Skeletal muscle satellite cell (primary cell): ENCODE measurements at regions not wholly inside any gene's neighbourhood (a gene's known extent, or its start where the extent isn't known, plus 50 kb on each side); places are given as distances from the start of the nearest gene placed in this dataset.

ENCODE experiments used
- H3K27me3 ChIP-seq: 2 replicates; pipeline ENCODE4 v1.7.0; 2013; ENCODE audit warnings: low read length; ENCODE audit not compliant: control insufficient read depth, insufficient read depth
- H3K36me3 ChIP-seq: 2 replicates; pipeline ENCODE4 v1.7.0; 2013; ENCODE audit warnings: mild to moderate bottlenecking, control low read depth, low read length; ENCODE audit not compliant: insufficient read depth
- H3K4me1 ChIP-seq: 2 replicates; pipeline ENCODE4 v1.7.0; 2013; ENCODE audit warnings: low read length; ENCODE audit not compliant: control insufficient read depth, insufficient read depth
- H3K4me2 ChIP-seq: 2 replicates; pipeline ENCODE4 v1.7.0; 2013; ENCODE audit warnings: mild to moderate bottlenecking, low read length
- H3K4me3 ChIP-seq: 2 replicates; pipeline ENCODE4 v1.7.0; 2013; ENCODE audit warnings: low read length
- H3K9ac ChIP-seq: 2 replicates; pipeline ENCODE4 v1.7.0; 2013; ENCODE audit warnings: mild to moderate bottlenecking, low read depth, low read length, moderate library complexity
- H3K9me3 ChIP-seq: replicated peaks from 2 replicates; pipeline ENCODE4 v1.7.0; 2013; ENCODE audit warnings: mild to moderate bottlenecking, control low read depth, low read length

DNA sequence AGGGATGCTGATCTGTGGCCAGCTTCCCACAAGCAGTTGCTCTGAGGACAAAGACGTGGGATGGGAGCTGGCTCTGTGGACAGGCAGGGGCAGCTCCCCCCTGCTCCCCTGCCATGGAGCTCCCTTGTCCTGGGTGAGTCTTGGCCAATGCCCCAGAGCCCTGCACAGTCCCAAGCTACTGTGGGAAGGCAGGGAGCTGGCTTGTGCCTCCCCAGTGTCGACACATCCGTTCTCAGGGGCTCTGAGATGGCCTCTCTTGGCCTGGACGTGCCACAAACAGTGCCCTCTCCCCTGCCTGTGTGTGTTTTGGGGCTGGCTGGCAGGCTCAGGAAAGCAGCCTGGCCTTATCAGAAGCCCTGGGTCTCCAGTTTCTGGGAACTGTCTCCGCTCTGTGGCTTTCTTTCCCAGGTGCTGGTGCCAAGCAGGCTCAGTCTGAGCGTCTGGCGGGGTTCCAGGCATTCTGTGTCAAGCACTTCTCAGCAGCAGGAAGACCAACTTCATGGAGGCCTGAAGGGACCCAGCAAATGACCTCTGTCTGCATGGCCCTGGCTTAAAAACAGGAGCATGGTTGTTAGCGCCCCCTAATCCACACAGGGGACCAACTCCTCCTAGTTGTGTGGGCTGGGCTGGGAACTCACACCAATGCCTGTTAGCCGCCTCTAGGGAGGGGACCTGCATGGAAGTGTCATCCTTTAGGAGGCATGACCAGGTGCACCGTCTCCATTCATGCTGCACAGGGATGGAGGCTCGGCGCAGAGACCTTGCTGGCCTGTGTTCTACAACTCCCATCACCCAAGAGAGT, 375.2 kb downstream of the RPS24 start:
- no peak overlapping the region for H3K4me3 ChIP-seq
- no peak overlapping the region for H3K9ac ChIP-seq
- H3K27me3 ChIP-seq, result peaks cover 45% of the 10 kb centered on the region
- H3K4me1 ChIP-seq, result peaks cover 3% of the 10 kb centered on the region
- no peaks in the 10 kb centered on the region for H3K9me3 ChIP-seq
- H3K4me2 ChIP-seq, result no peak overlapping the region
- no peaks in the 10 kb centered on the region for H3K36me3 ChIP-seq

DNA sequence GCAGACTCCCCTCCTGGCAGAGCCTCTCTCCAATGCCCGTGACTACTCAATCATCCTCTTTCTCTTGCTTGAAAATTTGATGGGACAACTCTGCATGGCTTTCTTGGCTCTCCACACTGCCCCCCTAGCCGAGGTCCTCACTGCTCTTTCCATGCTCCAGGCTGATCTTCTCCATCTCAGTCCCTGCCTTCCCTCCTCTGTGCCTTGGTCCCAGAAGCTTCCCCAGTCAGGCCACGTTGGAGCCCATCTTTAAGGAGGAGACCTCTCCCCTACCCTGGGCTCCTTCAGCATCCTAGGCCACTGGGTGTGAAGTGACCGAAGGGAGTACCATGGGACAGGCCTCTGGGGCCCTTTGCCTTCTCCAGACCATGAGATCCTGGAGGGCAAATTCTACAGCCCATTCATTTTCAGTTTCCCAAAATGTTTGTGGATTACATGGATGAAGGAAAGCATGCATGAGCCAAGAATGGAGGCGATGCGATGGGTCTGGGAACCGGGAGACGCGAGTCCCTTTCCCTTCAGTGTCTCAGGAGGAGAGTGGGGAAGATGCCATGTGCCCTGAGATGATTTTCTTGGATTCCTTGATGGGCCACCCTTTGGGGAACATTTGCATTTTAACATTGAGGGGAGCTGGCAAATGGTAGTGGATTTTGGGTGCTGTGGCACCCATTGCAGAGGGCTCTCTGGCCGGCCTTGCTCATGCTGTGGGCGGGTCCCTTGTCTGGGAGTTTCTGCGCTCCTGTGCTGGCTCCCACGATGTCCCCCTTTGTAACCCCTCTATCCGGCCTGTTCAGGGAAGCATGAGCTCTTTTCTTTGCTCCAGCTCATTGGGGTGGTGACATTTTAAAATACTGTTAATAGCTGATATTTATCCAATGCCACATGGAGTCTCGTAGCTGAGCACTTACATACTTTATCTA, 376.6 kb downstream of the RPS24 start:
- Histone ChIP-seq H3K4me1 (peaks cover 1% of the 10 kb centered on the region), H3K9ac (no peak overlapping the region), H3K27me3 (peaks cover 38% of the 10 kb centered on the region), H3K4me2 (no peak overlapping the region), H3K36me3 (no peaks in the 10 kb centered on the region), H3K9me3 (no peaks in the 10 kb centered on the region), H3K4me3 (no peak overlapping the region)

DNA sequence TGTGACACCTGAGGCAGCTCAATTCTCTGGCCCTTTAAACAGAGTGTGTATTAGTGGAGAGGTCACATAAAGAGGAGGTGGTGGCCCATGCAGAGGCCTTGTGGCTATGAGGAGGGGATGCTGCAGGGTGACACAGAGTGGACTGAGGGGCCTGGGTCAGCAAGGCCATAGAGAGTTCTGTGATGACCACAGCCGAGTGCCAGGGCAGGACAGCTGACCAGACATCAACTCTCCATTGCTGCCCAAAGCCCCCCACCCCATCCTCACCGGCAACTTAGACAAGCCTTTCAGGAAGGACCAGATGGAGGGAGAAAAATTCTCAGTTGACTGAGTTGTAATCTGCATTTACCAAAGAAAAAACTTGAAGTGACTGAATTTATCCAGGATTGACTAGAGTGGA, 378.1 kb downstream of the RPS24 start:
- Histone ChIP-seq H3K36me3 (no peaks in the 10 kb centered on the region), H3K9me3 (no peaks in the 10 kb centered on the region), H3K4me1 (peaks cover 8% of the 10 kb centered on the region), H3K9ac (no peak overlapping the region), H3K4me2 (no peak overlapping the region), H3K4me3 (no peak overlapping the region), H3K27me3 (peaks cover 25% of the 10 kb centered on the region)

DNA sequence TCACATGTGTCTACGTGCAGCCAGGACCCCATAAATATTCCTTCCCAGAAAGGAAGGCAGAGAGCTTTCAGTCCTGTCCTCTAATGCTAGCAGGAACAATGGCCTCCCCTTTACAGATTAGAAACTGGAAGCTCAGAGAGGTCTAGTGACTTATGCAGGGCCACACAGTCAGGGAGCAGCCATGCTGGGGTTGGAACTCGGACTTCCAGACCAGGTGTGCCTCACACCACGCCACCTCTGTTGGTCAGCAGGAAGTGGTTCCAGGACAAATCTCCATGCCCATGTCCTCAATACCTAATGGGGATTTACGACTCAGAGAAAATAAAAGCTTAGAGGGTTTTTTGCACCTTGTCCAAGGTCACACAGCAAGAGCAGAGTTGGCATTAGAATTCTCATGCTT, 378.9 kb downstream of the RPS24 start:
- H3K4me1 ChIP-seq, result peaks cover 12% of the 10 kb centered on the region
- no peak overlapping the region for H3K4me3 ChIP-seq
- no peaks in the 10 kb centered on the region for H3K9me3 ChIP-seq
- H3K36me3 ChIP-seq, result no peaks in the 10 kb centered on the region
- no peak overlapping the region for H3K9ac ChIP-seq
- no peak overlapping the region for H3K4me2 ChIP-seq
- peaks cover 17% of the 10 kb centered on the region for H3K27me3 ChIP-seq

DNA sequence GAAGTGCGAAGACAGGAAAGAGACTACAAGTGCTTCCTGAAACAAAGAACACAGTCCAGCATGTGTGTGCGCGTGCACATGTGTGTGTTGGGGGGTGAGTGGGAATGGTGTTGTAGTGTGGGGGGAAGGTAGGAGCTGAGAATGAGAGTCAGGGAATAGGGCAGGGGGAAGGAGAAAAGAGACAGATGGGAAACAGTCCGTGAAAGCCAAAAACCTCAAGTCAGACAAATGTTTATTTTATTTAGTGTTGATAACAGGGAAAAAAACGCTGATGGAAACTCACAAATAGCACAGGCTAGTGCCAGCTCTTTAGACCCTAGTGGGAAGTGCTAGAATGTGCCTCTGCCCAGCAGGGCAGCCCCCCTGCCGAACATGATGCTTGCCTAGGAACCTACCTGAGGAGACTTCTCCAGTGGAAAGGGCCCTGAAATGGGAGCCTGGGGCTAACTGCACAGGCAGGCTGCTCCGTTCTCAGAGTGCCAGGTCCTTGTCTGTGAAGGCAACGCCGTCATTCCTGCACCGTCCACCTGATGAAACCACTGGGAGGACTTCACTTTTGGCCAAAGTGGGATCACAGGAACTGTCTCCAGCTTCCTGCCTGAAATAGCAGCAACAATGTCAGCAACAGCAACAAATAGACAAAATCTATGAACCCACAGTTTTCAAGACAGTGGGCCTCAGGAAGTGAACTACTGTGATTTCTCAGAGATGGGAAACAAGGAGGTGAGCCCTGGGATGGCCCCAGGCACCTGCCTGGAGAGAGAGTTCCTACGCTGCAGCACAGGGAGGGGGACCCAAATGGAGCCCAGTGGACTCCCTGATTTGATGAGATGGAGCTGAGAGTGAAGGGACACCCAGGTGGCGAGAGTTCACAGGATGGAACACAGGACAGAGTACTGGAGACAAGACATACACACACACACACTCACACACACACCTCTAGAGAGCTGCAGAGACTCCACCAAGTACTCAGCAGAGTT, 379.7 kb downstream of the RPS24 start:
- Histone ChIP-seq H3K9ac (no peak overlapping the region), H3K36me3 (no peaks in the 10 kb centered on the region), H3K9me3 (no peaks in the 10 kb centered on the region), H3K4me2 (no peak overlapping the region), H3K4me3 (no peak overlapping the region), H3K4me1 (peaks cover 12% of the 10 kb centered on the region), H3K27me3 (peaks cover 9% of the 10 kb centered on the region)

DNA sequence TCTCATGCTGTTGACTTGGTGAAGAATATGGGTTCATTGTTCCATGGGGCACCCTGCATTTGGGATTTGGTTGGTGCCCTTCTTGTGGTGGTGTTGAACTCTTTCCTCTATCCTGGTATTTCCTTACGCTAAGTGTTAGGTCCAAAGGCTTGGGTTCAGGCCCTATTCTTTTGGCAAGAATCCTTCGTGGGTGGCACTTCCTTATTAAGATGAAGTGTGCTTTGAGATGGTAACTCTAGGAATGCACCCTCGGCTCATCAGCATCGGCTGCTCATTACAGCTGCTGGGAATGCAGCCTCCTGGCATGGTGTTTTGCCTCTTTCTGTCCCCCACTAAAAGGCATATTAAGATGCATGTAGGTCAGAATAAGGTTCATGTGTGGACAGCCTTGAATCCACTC, 380.7 kb downstream of the RPS24 start:
- no peak overlapping the region for H3K4me3 ChIP-seq
- no peaks in the 10 kb centered on the region for H3K27me3 ChIP-seq
- no peaks in the 10 kb centered on the region for H3K36me3 ChIP-seq
- H3K9me3 ChIP-seq, result no peaks in the 10 kb centered on the region
- no peak overlapping the region for H3K4me2 ChIP-seq
- peaks cover 12% of the 10 kb centered on the region for H3K4me1 ChIP-seq
- no peak overlapping the region for H3K9ac ChIP-seq

DNA sequence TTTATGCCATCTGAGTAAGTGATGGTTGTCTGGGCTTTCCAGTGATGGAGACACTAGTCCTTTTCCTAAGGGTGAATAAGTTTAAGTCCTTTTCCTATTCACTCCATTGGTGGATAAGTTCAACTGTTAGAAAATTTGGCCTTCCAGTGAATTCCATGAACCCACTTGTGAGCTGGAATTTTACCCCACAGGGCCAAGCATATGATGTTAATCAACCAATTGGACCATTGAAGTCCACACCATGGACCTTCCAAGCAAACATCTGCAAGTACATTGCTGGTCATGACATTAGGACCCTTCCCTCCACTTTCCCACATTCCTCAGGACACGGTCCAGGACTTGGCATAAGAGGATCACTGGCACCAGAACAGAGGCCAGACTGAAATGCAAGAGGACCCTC, 381.4 kb downstream of the RPS24 start:
- H3K4me2 ChIP-seq, result no peak overlapping the region
- H3K27me3 ChIP-seq, result no peaks in the 10 kb centered on the region
- H3K36me3 ChIP-seq, result no peaks in the 10 kb centered on the region
- no peaks in the 10 kb centered on the region for H3K9me3 ChIP-seq
- H3K9ac ChIP-seq, result no peak overlapping the region
- H3K4me3 ChIP-seq, result no peak overlapping the region
- peaks cover 12% of the 10 kb centered on the region for H3K4me1 ChIP-seq

DNA sequence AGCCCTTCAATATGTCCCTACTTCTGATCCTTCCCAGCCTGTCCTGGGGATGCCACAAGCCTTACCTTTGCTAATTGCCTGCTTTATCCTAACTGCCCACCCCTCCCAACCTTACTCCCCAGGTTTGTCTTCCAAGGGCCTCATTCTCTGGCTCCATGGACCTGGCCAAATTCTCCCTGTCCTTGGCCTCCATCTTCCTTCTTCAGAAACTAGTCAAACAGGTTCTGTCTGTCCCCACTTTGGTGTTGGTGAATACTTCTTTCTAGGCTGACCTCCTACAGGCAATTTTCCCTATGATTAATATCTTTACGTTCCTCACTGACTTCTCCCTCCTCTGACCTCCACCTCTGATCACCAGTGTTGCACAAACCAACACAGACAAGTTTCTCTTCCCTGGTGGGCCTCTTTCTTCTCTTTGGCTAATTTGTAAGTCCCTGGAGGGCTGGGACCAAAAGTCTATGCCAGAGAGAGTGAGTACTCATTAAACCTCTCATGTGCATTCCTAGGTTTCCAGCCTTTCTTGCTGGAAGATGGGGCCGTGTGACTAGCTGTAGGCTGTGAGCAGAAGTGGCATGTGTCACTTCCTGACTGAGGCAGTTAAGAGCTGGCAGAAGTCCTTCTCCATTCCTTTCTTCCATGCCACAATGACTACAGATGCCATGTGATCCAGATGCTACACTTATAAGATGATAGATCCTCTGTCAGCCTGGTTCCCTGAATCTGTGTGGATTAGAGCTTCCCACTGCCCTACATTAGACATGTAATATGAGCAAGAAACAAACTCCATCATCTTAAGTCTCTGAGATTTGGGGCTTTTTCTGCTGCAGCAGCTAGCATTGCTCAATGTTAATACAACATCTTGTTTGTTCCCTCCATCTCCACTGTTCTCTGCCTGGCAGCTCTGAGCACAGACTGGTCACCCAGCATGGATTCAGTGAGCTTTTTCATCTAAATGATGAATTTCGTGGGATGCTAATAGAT, 382.7 kb downstream of the RPS24 start:
- no peaks in the 10 kb centered on the region for H3K9me3 ChIP-seq
- peaks cover 12% of the 10 kb centered on the region for H3K4me1 ChIP-seq
- H3K27me3 ChIP-seq, result no peaks in the 10 kb centered on the region
- no peak overlapping the region for H3K4me2 ChIP-seq
- H3K36me3 ChIP-seq, result no peaks in the 10 kb centered on the region
- H3K4me3 ChIP-seq, result no peak overlapping the region
- no peak overlapping the region for H3K9ac ChIP-seq

DNA sequence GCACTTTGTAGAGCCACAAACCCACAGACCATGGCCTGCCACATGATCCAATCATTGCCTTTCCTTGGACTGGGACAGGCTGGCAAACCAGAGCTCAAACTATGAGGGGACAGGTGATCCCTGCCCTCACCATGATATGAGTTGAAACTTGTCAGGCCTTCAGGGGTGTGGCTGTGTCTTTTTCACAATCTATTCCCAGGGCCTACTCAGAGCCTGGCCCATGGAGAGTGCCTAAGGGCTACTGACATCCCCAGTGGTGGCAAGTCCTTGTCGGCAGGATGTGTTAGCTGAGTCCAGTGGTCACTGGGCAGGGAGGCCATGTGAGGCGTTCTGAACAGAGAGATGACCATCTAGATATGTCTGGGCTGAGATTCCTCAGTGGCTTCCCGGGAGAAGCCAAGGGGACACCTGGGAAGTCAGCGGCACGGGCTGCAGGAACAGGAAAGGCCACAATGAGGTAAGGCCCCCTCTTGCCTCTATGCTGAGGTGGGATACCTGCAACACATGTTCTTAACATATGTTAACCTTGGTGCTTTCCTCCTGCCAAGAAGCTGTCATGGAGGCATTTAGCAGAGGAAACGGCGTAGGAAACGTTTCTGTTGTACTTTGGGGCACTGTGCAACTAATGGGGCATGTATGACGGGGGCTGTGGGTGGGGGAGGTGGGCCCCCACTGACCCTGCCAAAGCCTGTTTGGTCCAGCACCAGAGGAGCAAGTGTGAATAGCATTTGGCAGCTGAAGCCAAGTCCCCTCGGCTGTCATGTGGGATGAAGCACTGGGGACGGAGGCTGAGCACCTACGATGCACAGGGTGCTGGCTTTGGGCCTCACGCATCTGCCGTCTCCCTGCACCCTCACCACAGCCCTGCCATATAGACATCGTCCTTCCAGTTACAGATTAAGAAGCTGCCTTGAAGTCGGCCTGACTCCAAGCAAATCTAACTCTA, 384.0 kb downstream of the RPS24 start:
- H3K4me2 ChIP-seq, result no peak overlapping the region
- no peaks in the 10 kb centered on the region for H3K36me3 ChIP-seq
- H3K27me3 ChIP-seq, result peaks cover 3% of the 10 kb centered on the region
- no peak overlapping the region for H3K4me3 ChIP-seq
- H3K4me1 ChIP-seq, result peaks cover 12% of the 10 kb centered on the region
- no peak overlapping the region for H3K9ac ChIP-seq
- no peaks in the 10 kb centered on the region for H3K9me3 ChIP-seq
